Natural killer cell (primary cell): ENCODE measurements at regions not wholly inside any gene's neighbourhood (a gene's known extent, or its start where the extent isn't known, plus 50 kb on each side); places are given as distances from the start of the nearest gene placed in this dataset.

Source experiments
- ATAC-seq, 3 donors: fragments of 150-1000 bp in 2 of 3; fragments of 200-7000 bp in 1 of 3; cut with Tn5 transposase; 1 replicate in 1 of 3; 2 replicates in 2 of 3; pipeline ENCODE4 v1.10.0; 2021; ENCODE audit warnings: mild to moderate bottlenecking in 2 of 3, moderate library complexity in 2 of 3
- DNase-seq, 2 donors: peaks; one replicate each; pipeline versions ENCODE4 v3.0.0 to v3.0.0-alpha.2; 2013 to 2021; ENCODE audit warnings: mixed read lengths in 1 of 2
- H3K27ac ChIP-seq: one replicate; pipeline ENCODE4 v1.5.1; 2013; ENCODE audit warnings: mild to moderate bottlenecking, low read length
- H3K27me3 ChIP-seq: one replicate; pipeline ENCODE4 v1.6.1; 2013; ENCODE audit warnings: low read length; ENCODE audit not compliant: control insufficient read depth, insufficient read depth
- H3K36me3 ChIP-seq: one replicate; pipeline ENCODE4 v1.6.1; 2013; ENCODE audit warnings: low read length; ENCODE audit not compliant: control insufficient read depth, insufficient read depth
- H3K4me1 ChIP-seq: one replicate; pipeline ENCODE4 v1.6.1; 2013; ENCODE audit warnings: low read length; ENCODE audit not compliant: control insufficient read depth, insufficient read depth
- H3K4me3 ChIP-seq: one replicate; pipeline ENCODE4 v1.5.1; 2013; ENCODE audit warnings: low read length
- H3K9me3 ChIP-seq: one replicate; pipeline ENCODE4 v1.6.1; 2013; ENCODE audit warnings: low read length; ENCODE audit not compliant: control insufficient read depth, insufficient read depth
- H3K27ac Mint-ChIP-seq, 2 donors: one replicate each; pipeline ENCODE4 v1.8.0; 2022; ENCODE audit warnings: mild to moderate bottlenecking in 2 of 2, mixed read lengths in 2 of 2, moderate library complexity in 1 of 2
- H3K27me3 Mint-ChIP-seq, 2 donors: one replicate each; pipeline ENCODE4 v1.8.0; 2022; ENCODE audit warnings: low read depth in 2 of 2, mixed read lengths in 2 of 2
- H3K36me3 Mint-ChIP-seq: one replicate; pipeline ENCODE4 v1.8.0; 2022; ENCODE audit warnings: mixed read lengths
- H3K4me1 Mint-ChIP-seq, 2 donors: one replicate each; pipeline ENCODE4 v1.8.0; 2022; ENCODE audit warnings: mixed read lengths in 2 of 2
- H3K4me3 Mint-ChIP-seq: one replicate; pipeline ENCODE4 v1.8.0; 2022; ENCODE audit warnings: mild to moderate bottlenecking, moderate library complexity, mixed read lengths
- H3K9me3 Mint-ChIP-seq, 2 donors: one replicate each; pipeline ENCODE4 v1.8.0; 2022; ENCODE audit warnings: mixed read lengths in 2 of 2
- CTCF ChIP-seq: fragments of 200-600 bp; IDR thresholded peaks from one replicate; pipeline ENCODE4 v1.8.0; 2022; ENCODE audit warnings: antibody characterized with exemption
- WGBS: methylation state at CpG from one replicate; pipeline ENCODE4 v1.1.7; 2013; ENCODE audit warnings: missing lambda C conversion rate; ENCODE audit not compliant: insufficient coverage; 5-methylcytosine and 5-hydroxymethylcytosine counted together
- intact Hi-C: fragments of 100-400 bp; cut with micrococcal nuclease; formaldehyde crosslinking; loops from one replicate; pipeline ENCODE4 v1.14.2; 2022

GRCh38 chr6:85183841-85184240 is 266.0 kb upstream of the NT5E start:
- H3K4me3 Mint-ChIP-seq: no peak overlapping the region

GRCh38 chr6:85172705-85173104 is 277.2 kb upstream of the NT5E start:
- H3K27me3 ChIP-seq: no peaks in the 10 kb centered on the region
- peaks cover 6% of the 10 kb centered on the region for H3K36me3 Mint-ChIP-seq
- no peak for TF ChIP-seq CTCF
- no peak overlapping the region for H3K27ac ChIP-seq
- ATAC-seq: no peak
- no peak overlapping the region for H3K4me3 Mint-ChIP-seq
- no peaks in the 10 kb centered on the region for H3K27me3 Mint-ChIP-seq
- no peak overlapping the region for H3K27ac Mint-ChIP-seq
- no peaks in the 10 kb centered on the region for H3K4me1 ChIP-seq
- H3K4me1 Mint-ChIP-seq: no peaks in the 10 kb centered on the region
- DNase-seq: no peak
- intact Hi-C loops: no loop called here
- H3K4me3 ChIP-seq: no peak overlapping the region
- H3K36me3 ChIP-seq: no peaks in the 10 kb centered on the region
- H3K9me3 ChIP-seq: no peaks in the 10 kb centered on the region
- H3K9me3 Mint-ChIP-seq: peaks cover 6 to 17% of the 10 kb centered on the region in 2 donors

More at GRCh38 chr6:85183841-85184240, 266.0 kb upstream of the NT5E start:
- Histone ChIP-seq H3K4me3 (no peak overlapping the region), H3K27me3 (no peaks in the 10 kb centered on the region), H3K27ac (no peak overlapping the region), H3K4me1 (no peaks in the 10 kb centered on the region), H3K36me3 (no peaks in the 10 kb centered on the region), H3K9me3 (peaks cover 2% of the 10 kb centered on the region)
- Mint-ChIP-seq H3K36me3 (no peaks in the 10 kb centered on the region), H3K9me3 (peaks cover 9 to 14% of the 10 kb centered on the region in 2 donors), H3K4me1 (no peaks in the 10 kb centered on the region), H3K27me3 (no peaks in the 10 kb centered on the region), H3K27ac (no peak overlapping the region)
- no peak for TF ChIP-seq CTCF
- intact Hi-C loops: no loop called here
- ATAC-seq (no peak), DNase-seq (no peak)

GRCh38 chr6:85172161-85172560 is 277.7 kb upstream of the NT5E start:
- no peaks in the 10 kb centered on the region for H3K4me1 ChIP-seq
- H3K27ac ChIP-seq: no peak overlapping the region
- Mint-ChIP-seq H3K27ac (no peak overlapping the region), H3K9me3 (peaks cover 6 to 16% of the 10 kb centered on the region in 2 donors), H3K36me3 (peaks cover 6% of the 10 kb centered on the region), H3K27me3 (no peaks in the 10 kb centered on the region), H3K4me1 (no peaks in the 10 kb centered on the region), H3K4me3 (no peak overlapping the region)
- H3K27me3 ChIP-seq: no peaks in the 10 kb centered on the region
- no peaks in the 10 kb centered on the region for H3K36me3 ChIP-seq
- no peak for TF ChIP-seq CTCF
- WGBS: 80% methylated on average over 1 of the region's 2 CpGs
- intact Hi-C loops: no loop called here
- no peaks in the 10 kb centered on the region for H3K9me3 ChIP-seq
- no peak overlapping the region for H3K4me3 ChIP-seq
- no peak for DNase-seq
- ATAC-seq: no peak

GRCh38 chr6:85169189-85169588 is 280.7 kb upstream of the NT5E start:
- H3K9me3 Mint-ChIP-seq: peaks cover 2 to 5% of the 10 kb centered on the region in 2 donors
- no peaks in the 10 kb centered on the region for H3K27me3 ChIP-seq
- no peaks in the 10 kb centered on the region for H3K4me1 Mint-ChIP-seq
- H3K4me1 ChIP-seq: no peaks in the 10 kb centered on the region
- H3K27ac Mint-ChIP-seq: no peak overlapping the region
- ATAC-seq: no peak
- TF ChIP-seq CTCF: no peak
- H3K36me3 ChIP-seq: no peaks in the 10 kb centered on the region
- no peak overlapping the region for H3K4me3 ChIP-seq
- intact Hi-C loops: no loop called here
- WGBS: 0% methylated on average over 1 of the region's 2 CpGs
- H3K36me3 Mint-ChIP-seq: no peaks in the 10 kb centered on the region
- H3K27me3 Mint-ChIP-seq: no peaks in the 10 kb centered on the region
- H3K9me3 ChIP-seq: no peaks in the 10 kb centered on the region
- H3K4me3 Mint-ChIP-seq: no peak overlapping the region
- no peak overlapping the region for H3K27ac ChIP-seq
- DNase-seq: no peak
